MV-4-11 (cell line): ENCODE measurements at regions not wholly inside any gene's neighbourhood (a gene's known extent, or its start where the extent isn't known, plus 50 kb on each side); places are given as distances from the start of the nearest gene placed in this dataset.

Experiments used
- DNase-seq: peaks from one replicate; lab custom pipeline; 2025; lab: John Stamatoyannopoulos, UW

DNA sequence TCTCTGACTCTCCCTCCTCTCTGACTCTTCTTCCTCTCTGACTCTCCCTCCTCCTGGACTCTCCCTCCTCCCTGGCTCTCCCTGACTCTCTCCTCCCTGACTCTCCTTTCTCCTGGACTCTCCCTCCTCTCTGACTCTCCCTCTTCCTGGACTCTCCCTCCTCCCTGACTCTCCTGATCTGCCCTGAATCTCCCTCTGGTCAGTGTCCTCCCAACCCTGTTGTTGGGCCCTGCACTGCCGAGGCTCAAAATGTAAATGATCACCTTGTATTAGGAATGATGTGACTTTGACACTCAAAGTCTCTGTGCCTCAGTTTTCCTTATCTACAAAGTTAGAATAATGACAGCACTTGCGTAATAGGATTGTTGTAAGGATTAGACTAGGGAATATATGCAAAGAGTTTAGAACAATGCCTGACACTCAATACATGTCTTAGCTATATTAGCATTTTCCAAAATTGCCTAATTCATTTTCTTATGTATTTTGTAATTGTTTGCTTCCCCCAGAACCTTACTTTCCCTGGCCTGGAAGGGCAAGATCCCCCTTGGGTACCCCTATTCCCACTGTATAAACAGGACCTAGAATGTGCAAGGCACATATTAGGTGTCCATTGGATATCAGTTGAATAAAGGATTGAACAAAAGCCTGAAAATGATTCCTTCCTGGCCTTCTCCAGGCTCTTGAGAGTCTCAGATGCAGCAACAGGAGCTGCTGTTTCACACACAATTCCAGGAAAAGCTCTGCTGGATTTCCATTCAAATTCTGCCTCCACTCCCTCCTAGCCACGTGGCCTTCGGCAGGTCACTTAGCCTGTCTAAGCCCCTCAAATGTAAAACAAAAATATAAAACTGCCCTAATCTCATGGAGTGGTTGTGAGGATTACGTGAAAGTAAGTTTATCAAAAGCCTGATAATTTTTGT lies 170.1 kb downstream of the INHBB start:
- no peak for DNase-seq

- DNase-seq, result no peak
Measured at GRCh38 chr2:120516679-120517314, 170.9 kb downstream of the INHBB start.

DNA sequence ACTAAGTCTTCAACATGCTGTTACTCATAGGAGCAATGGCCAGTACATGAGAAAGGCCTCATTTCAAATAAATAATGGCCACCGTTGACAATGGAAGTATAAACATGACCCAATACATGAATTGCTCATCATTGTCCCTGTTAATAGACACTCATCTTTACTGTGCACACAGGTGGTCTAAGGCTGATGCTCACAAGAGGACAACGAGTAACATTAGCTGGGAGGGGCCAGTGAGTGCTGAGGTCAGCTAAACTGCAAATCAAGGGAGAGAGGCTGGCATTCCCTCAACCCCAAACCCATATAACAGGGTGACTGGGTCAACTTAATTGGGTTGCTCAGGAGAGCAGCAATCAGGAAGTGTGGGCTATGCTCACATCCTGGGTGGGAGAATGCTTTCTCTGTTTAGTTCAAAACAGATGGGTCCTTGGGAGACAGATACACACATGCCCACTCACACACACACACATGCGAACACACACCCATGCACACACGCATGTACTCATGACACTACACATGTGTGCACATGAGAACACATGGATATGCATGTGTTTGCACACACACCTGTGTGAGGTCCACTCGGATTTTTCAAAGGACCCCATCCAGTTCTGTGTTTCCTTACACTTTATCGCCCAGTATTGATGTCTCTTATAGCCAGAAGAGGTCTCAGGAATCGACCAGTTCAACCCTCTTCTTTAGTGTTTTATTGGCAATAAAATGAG lies 172.0 kb downstream of the INHBB start:
- no peak for DNase-seq

- no peak for DNase-seq
Measured at GRCh38 chr2:120518819-120519218, 172.9 kb downstream of the INHBB start.

DNA sequence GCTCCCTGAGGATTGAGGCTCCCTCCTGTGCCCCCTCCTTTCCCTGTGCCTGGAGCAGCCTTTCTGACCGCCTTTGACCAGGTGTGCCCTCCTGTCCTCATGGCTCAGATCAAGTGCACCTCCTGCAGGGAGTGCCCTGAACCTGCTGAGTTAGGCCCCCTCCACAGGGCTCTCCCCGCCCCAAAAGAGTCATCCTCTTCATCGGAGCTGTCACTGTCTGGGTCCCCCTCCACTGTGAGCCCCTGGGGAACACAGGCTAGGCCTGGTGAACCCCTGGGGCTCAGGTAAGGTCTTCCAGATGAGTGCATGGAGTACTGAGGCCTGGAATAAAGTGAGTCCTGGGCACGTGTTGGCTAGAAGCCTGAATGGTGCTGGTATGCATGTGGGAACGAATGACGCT lies 173.5 kb downstream of the INHBB start:
- DNase-seq, result no peak

DNA sequence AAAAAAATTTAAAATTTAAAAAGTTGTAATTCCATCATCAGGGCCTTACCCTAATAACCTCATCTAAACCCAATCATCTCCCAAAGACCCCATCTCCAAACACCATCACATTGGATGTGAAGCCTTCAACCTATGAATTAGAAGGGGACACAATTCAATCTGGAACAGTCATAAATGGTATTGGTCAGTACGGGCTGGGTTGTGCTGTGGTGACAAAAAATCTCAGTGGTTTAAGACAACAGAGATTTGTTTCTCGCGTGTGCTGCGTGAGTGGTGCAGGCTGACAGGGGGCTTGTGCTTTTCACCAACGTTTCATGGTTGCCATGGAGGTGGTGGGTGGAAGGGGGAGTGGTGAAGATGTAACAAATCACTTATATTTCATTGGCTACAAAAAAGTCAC lies 174.5 kb downstream of the INHBB start:
- no peak for DNase-seq

DNA sequence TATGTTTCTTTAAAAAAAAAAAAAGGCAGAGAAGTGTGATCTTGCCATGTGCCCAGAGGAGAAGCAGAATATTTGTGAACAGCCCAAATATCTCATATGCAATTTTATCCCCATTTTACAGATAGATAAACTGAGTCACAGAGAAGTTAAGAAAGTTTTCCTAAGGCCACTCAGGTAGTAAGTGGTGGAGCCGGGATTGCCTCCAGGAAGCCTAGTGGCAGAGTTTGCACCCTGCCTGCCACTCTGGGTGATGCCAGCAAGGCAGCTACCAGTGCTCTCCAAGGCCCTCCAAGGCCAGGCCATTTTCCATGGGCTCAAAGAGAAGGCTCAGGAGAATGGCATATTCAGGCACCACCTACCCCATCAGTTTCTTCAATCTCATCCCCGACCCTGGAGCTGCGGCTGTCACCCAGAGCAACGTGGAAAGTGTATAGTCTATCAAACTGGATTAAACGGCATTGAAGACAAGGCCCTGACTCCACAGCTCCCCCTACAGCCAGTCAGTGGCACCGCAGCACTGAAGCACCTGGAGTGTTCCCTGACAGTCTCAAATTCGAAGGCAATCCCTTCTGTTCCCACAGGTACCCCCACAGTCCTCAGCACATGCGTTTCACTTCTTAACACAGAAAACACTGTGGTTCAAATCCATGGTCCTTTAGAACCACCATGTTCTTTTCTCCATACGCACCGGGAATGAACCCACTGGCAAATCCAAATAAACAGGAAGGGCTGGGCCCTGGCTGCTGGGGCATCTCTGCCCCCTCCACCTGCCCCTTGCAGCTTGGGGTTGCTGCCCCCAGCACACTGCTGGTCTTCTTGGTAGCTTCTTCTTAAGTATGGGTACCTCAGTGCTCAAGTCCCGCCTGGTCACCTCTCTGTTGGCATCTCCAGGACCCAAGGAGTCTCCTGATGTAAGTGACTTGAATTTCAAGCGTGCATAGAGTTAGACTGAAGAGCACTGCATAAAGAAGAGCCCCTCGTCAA lies 175.3 kb downstream of the INHBB start:
- DNase-seq, result no peak

DNA sequence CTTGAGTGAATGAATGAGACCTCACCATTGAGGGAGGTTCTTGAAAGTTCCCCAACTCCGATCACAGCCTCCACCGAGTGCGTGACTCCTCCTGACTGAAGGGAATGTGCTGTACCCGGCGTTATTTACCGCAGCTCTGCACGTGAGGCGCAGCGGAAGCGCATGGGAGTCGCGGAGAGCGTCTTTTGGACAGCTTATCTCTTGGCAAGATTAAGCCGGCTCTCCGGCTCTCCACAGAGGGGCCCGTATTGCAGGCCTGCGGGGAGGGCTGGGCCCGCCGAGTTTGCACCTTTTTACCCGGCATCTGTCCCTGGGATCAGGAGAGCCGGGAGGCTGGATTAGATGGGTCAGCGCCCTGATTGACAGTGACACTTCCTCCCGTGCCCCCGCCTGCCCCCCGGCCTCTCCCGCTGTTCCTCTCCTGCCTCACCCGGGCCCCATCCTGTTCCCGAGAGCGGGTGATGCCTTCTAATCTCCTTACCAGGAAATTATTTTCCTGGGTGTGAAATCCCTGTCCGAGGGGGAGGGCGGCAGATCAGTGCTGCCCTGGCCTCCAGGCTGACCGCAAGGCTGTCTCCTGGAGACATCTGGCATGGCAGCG lies 176.3 kb downstream of the INHBB start:
- DNase-seq, result no peak

DNA sequence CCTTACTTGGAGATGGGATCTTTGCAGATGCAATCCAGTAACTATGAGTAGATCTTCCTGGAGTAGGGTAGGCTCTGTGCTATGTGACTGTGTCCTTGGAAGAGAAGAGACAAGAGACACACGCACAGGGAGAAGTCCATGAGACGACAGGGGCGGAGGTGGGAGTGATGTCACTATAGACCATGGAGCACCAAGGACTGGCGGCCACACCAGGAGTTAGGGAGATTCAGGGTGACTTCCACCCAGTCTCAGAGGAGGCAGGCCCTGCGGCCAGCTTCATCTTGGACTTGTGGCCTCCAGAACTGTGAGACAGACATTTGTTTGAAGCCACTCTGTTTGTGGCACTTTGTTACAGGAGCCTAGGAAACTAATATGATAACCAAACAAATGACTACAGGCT lies 177.8 kb downstream of the INHBB start:
- no peak for DNase-seq

DNA sequence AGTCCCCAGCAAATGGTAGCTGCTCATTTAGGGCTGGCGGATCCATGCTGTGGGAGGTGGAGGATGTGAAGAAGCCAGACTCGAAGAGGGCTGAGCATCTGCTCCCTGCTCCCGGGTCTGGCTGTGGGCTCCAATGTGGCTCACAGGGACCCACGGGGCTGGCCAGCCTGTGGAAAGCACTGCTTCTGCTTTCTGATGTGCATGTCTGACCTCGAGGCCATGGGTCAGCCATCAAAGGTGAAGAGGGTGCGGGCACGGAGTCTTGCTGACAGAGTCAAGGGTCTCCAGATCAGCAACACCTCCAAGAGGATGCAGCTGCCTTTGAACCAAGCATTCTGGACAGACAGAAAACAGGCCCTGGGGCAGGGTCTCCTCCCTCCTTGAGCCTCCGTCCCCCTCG lies 178.2 kb downstream of the INHBB start:
- DNase-seq, result no peak

DNA sequence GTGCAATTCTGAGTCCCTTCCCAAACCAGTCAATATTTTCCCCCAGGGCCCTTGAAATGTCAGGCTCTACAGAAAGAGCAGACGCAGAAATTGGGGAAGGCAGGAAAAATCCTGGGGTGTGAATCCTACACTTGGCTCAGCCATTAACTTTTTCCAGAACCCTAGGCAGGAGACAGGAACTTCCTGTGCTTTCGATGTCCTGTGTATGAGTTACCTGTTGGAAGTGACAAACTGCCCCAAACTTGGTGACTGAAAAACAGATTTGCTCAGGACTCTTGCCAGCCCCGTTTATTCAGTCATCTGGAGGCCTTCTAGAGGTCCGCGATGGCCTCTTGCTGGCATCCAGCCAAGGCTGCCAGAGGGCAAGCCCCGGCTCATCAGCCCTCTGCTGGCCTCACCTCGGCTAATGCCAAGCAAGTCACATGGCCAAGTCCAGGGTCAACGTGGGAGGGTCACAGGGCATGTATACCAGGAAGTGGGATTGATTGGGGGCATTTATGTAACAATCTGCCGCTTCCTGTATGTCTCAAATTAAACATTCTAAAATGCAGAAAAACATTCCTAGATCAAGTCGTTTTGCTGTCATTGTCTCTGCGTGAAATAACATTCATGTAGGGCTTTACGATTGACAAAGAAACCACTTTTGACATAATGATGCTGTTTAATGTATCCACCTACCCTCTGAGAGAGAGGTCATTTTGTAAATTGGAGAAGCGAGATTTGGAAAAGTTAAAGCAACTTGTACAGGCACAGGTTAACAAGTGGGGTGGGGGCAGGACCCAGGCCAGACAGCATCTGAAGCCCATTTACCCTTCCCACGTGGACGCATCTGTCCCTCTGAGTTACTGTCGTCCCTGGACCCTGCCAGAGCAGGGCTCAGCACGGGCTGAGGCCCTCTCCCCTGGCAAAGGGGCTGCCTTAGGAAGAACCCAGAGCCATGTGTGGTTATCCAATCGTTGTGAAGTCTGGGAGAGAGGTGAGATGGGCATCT lies 179.4 kb downstream of the INHBB start:
- peak; percentile 33 for DNase-seq

DNA sequence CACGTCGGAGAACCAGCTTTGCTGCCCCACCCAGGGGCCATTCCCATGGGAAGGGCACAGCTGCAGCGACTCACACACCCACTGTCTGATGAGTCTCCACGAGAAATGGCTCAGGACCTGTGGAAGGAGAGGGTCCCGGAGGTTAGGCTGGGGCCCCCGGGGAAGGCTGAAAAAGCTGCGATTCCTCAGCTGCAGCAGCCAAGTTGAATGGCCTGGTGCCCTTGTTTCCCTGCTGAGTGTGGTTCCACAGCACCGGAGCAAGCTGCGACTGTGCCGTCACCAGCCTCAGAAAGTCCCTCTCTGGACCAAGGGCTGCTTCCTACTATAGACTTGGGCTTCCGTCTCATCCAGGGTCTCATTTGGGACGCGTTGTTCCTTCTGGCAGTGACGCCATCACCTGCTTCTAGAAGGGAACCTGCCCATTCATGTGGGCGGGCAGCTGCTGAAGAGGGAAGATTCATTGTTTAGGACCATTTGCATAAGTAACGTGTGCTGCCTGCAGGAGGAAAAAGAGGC lies 180.2 kb downstream of the INHBB start:
- no peak for DNase-seq

DNA sequence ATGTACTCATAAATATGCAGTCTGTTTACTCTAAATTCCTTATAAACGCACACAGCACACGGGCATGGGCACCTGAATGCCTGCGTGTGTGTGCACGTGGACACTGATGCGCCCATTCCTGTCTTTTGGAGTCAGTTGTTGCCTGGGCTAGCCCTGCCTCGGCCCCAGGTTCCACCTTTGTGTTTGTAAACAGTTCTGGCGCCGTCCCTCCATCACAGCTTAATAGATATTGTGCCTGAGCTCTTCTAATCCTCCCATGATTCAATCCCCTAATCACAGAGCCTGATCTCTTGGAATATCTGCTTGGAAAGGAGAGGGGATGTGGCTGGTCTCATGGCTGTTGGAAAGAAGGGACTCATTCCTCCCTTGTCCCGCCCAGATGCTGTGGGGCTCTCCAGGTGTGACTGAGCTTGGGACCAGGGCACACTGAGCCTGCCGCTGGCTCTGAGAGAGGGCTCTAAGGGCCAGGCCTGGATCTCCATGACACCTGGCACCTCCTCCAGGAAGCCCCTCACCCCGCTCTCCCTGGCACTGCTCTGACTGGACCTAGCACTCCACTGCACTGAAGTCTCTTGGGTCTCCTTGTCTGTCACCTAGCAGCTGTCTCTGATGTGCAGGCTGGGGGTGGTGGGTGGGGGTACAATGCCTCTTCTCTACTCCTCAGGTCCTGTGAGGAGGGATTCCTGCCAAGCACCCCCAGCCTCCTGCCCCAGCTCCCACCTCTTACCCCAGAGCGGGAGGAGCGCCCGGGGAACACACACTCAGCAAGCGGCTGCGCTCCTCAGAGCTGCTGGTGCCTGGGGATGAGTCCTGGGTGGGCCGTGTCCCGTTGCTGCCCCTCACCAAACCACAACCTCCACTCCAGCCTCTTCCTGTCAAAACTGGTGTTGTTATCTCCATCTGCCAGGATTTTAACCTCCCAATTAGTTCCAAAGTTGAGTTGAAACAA lies 181.3 kb downstream of the INHBB start:
- no peak for DNase-seq

DNA sequence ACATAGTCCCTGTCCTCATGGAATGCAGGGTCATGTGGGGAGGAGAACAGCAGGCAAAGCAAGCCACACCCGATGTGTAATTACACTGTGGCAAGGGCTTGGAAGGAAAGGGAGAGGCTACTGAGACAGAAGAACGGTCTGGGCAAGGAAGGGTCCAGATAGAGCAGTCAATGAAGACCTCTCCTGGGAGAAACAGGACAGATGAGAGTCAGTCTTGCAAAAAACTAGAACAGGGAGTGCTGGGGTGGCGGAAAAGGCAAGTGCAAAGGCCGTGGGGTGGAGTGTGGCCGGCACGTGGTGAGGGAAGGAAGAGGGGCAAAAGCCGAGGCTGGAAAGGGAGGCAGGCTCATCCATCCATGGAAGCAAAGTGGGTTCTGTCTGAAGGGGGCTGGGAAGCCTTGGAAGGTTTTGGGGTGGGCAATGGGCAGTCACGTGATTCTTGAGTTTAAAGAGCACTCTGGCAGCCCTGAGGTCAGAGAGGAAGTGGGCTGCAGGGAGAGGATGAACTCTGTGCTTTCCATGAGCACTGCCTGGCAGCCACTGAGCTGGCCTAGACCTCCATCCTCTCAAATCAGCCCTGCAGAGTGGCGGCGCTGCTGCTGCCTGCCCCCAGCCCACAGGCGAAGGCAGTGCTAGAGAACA lies 182.2 kb downstream of the INHBB start:
- DNase-seq, result no peak

DNA sequence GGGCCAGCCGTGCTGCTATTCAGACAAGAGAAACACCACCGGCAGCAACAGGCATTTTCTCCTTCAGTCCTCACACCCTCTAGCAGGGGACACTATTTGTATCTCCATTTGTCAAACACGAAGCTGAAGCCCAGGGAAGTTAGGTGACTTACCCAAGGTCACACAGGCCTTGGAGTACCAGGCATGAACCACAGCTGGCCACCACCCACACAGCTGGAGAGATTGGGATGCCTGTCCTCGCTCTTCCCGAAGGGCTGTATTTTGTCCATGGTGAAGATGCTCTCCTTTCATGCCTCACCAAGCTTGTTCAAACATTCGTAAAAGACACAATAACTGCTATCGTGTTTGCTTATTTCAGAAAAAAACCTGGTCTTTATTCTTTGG lies 182.7 kb downstream of the INHBB start:
- no peak for DNase-seq

DNA sequence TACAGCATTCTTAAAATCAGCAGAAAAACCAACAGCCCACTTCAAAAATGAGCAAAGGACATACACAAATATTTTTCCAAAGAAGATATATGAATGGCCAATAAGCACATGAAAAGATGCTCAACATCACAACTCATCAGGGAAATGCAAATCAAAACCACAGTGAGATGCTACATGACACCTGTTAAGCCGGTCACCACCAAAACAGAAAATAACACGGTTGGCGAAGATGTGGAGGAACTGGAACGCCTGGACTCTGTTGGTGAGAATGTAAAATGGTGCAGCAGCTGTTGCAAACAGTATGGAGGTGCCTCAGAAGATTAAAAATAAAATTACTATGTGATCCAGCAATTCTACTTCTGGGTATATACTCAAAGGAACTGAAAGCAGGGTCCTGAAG lies 184.8 kb downstream of the INHBB start:
- DNase-seq, result no peak

DNA sequence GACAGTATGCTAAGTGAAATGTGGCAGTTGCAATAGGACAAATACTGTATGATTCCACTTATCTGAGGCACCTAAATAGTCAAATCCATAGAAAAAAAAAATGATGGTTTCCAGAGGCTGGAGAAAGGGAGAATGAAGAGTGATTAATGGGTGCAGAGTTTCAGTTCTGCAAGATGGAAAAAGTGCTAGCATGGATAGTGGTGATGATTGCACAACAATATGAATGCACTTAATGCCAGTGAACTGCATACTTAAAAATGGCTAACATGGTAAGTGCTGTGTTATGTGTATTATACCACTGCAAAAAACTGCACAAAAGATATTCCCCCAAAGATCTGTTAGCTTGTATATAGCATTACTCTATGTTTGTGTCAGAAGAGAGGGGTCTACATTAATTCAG lies 185.4 kb downstream of the INHBB start:
- peak; percentile 80 for DNase-seq
